H1 (cell line): ENCODE measurements at regions not wholly inside any gene's neighbourhood (a gene's known extent, or its start where the extent isn't known, plus 50 kb on each side); places are given as distances from the start of the nearest gene placed in this dataset.

Experiments used
- CTCF ChIA-PET: fragments of 300-600 bp; sonication (Branson Sonifier 250); formaldehyde crosslinking; loops from one replicate; lab custom pipeline; 2021; ENCODE audit not compliant: partially characterized antibody; lab: Charles Lee
- POLR2A ChIA-PET: fragments of 300-600 bp; sonication (Branson Sonifier 250); formaldehyde crosslinking; loops from one replicate; lab custom pipeline; 2021; ENCODE audit warnings: inconsistent platforms; ENCODE audit not compliant: partially characterized antibody; lab: Charles Lee
- DNase-seq, 2 experiments: peaks; one replicate each; pipeline versions ENCODE4 v3.0.0 to v3.0.0-alpha.2; 2010 to 2022; ENCODE audit warnings: low spot score in 2 of 2, low read depth in 1 of 2, mixed read lengths in 1 of 2
- FAIRE-seq: peaks from 2 replicates; lab custom pipeline; 2011; peaks lifted over from hg19 to GRCh38; lab: Jason Lieb, UNC
- H2AFZ ChIP-seq: 2 replicates; pipeline ENCODE4 v1.8.1; 2012; ENCODE audit warnings: low read length, inconsistent platforms
- H2AK5ac ChIP-seq: 2 replicates; pipeline ENCODE4 v1.6.1; 2013; ENCODE audit warnings: low read depth, low read length
- H2BK120ac ChIP-seq: replicated peaks from 2 replicates; pipeline ENCODE3; 2013; ENCODE audit warnings: low read depth, low read length, inconsistent platforms
- H2BK12ac ChIP-seq: 2 replicates; pipeline ENCODE4 v1.6.1; 2013; ENCODE audit warnings: low read depth, low read length
- H2BK15ac ChIP-seq: 2 replicates; pipeline ENCODE4 v1.6.1; 2013; ENCODE audit warnings: low read length
- H2BK20ac ChIP-seq: 2 replicates; pipeline ENCODE4 v1.6.1; 2013; ENCODE audit warnings: low read length
- H2BK5ac ChIP-seq: 2 replicates; pipeline ENCODE4 v1.6.1; 2013; ENCODE audit warnings: low read depth, low read length
- H3K14ac ChIP-seq: 2 replicates; pipeline ENCODE4 v1.6.1; 2013; ENCODE audit warnings: inconsistent platforms; ENCODE audit not compliant: insufficient read length
- H3K18ac ChIP-seq: 2 replicates; pipeline ENCODE4 v1.6.1; 2013; ENCODE audit warnings: low read length; ENCODE audit errors: extremely low read depth
- H3K23ac ChIP-seq: 2 replicates; pipeline ENCODE4 v1.6.1; 2013; ENCODE audit warnings: inconsistent platforms; ENCODE audit not compliant: insufficient read length
- H3K23me2 ChIP-seq: 2 replicates; pipeline ENCODE4 v1.6.1; 2013; ENCODE audit warnings: low read depth, low read length
- H3K27ac ChIP-seq: 2 replicates; pipeline ENCODE4 v1.6.1; 2011; ENCODE audit warnings: low read depth, low read length, inconsistent platforms
- H3K27me3 ChIP-seq, 4 experiments: replicated peaks in 1 of 4; 1 replicate in 1 of 4; 2 replicates in 3 of 4; pipeline versions ENCODE4 v1.6.1 to v1.8.1; 2011 to 2013; ENCODE audit warnings: low read length in 3 of 4, mild to moderate bottlenecking in 3 of 4, inconsistent platforms in 2 of 4, mixed read lengths in 2 of 4, moderate library complexity in 1 of 4; ENCODE audit not compliant: control insufficient read depth in 3 of 4, insufficient read depth in 3 of 4; ENCODE audit errors: extremely low read depth in 1 of 4
- H3K36me3 ChIP-seq, 4 experiments: 2 replicates each; pipeline versions ENCODE4 v1.6.1 to v1.8.1; 2011 to 2013; ENCODE audit warnings: mild to moderate bottlenecking in 4 of 4, low read length in 3 of 4, moderate library complexity in 2 of 4, control low read depth in 1 of 4, inconsistent platforms in 1 of 4; ENCODE audit not compliant: insufficient read depth in 4 of 4, control insufficient read depth in 2 of 4
- H3K4ac ChIP-seq: replicated peaks from 2 replicates; pipeline ENCODE3; 2013; ENCODE audit warnings: low read length, low read depth, mixed read lengths, inconsistent platforms; ENCODE audit not compliant: insufficient read length
- H3K4me1 ChIP-seq, 4 experiments: replicated peaks in 1 of 4; 1 replicate in 1 of 4; 2 replicates in 3 of 4; pipeline versions ENCODE4 v1.6.1 to v1.8.1; 2011 to 2013; ENCODE audit warnings: low read length in 3 of 4, inconsistent platforms in 2 of 4, mixed read lengths in 1 of 4; ENCODE audit not compliant: insufficient read depth in 4 of 4, control insufficient read depth in 3 of 4
- H3K4me2 ChIP-seq, 2 experiments: 2 replicates each; pipeline versions ENCODE4 v1.6.1 to v1.8.1; 2011 to 2013; ENCODE audit warnings: low read depth in 2 of 2, low read length in 2 of 2, control low read depth in 1 of 2, inconsistent platforms in 1 of 2, mild to moderate bottlenecking in 1 of 2; ENCODE audit not compliant: insufficient read depth in 1 of 2
- H3K4me3 ChIP-seq, 4 experiments: fragments of 200-600, 300-600 bp in 1 of 4; sonication (generic), shearing (Covaris generic), sonication (Bioruptor Twin) in 1 of 4; 2 replicates each; pipeline versions ENCODE4 v1.5.1 to v1.8.1; 2011 to 2016; ENCODE audit warnings: low read length in 4 of 4, low read depth in 3 of 4, control low read depth in 2 of 4, inconsistent platforms in 2 of 4, mild to moderate bottlenecking in 2 of 4, mixed read lengths in 1 of 4, moderate library complexity in 1 of 4; ENCODE audit not compliant: insufficient read depth in 2 of 4; ENCODE audit errors: extremely low read depth in 1 of 4
- H3K56ac ChIP-seq: replicated peaks from 2 replicates; pipeline ENCODE3; 2013; ENCODE audit warnings: low read depth, mild to moderate bottlenecking, mixed read lengths, low read length, inconsistent platforms; ENCODE audit not compliant: insufficient read length
- H3K79me1 ChIP-seq: 2 replicates; pipeline ENCODE4 v1.6.1; 2013; ENCODE audit warnings: low read depth, low read length, control low read depth
- H3K79me2 ChIP-seq, 2 experiments: 2 replicates each; pipeline versions ENCODE4 v1.6.1 to v1.8.1; 2012 to 2013; ENCODE audit warnings: low read length in 2 of 2, mild to moderate bottlenecking in 2 of 2, inconsistent platforms in 1 of 2; ENCODE audit not compliant: insufficient read depth in 2 of 2, control insufficient read depth in 1 of 2
- H3K9ac ChIP-seq, 4 experiments: replicated peaks in 1 of 4; 1 replicate in 1 of 4; 2 replicates in 3 of 4; pipeline versions ENCODE4 v1.6.1 to v1.8.1; 2011 to 2013; ENCODE audit warnings: low read depth in 3 of 4, low read length in 3 of 4, control low read depth in 2 of 4, mild to moderate bottlenecking in 2 of 4, moderate library complexity in 2 of 4, inconsistent platforms in 1 of 4; ENCODE audit errors: extremely low read depth in 1 of 4
- H3K9me3 ChIP-seq, 2 experiments: 2 replicates each; pipeline versions ENCODE4 v1.6.1 to v1.8.1; 2012 to 2013; ENCODE audit warnings: mild to moderate bottlenecking in 2 of 2, moderate library complexity in 2 of 2, control low read depth in 1 of 2, inconsistent platforms in 1 of 2, low read depth in 1 of 2, low read length in 1 of 2, mixed read lengths in 1 of 2; ENCODE audit not compliant: insufficient read depth in 2 of 2
- H4K20me1 ChIP-seq, 2 experiments: replicated peaks in 1 of 2; 2 replicates each; pipeline versions ENCODE3 to v1.8.1; 2011 to 2013; ENCODE audit warnings: inconsistent platforms in 2 of 2, low read length in 2 of 2, mild to moderate bottlenecking in 1 of 2; ENCODE audit not compliant: insufficient read depth in 2 of 2, control insufficient read depth in 1 of 2
- H4K5ac ChIP-seq: 2 replicates; pipeline ENCODE4 v1.6.1; 2013; ENCODE audit warnings: low read length, low read depth, mixed read lengths, inconsistent platforms; ENCODE audit not compliant: insufficient read length
- H4K8ac ChIP-seq: 2 replicates; pipeline ENCODE4 v1.8.0; 2013; ENCODE audit warnings: mild to moderate bottlenecking, moderate library complexity, low read length, inconsistent platforms; ENCODE audit not compliant: insufficient read depth; ENCODE audit errors: extremely low read depth
- H4K91ac ChIP-seq: replicated peaks from 2 replicates; pipeline ENCODE3; 2013; ENCODE audit warnings: low read length, mixed read lengths, inconsistent platforms; ENCODE audit not compliant: insufficient read length
- BRCA1 ChIP-seq: IDR thresholded peaks from 2 replicates; pipeline ENCODE4 v1.6.1; 2012; ENCODE audit warnings: low read depth, low read length, improper control_type of control experiment
- CTBP2 ChIP-seq: IDR thresholded peaks from 2 replicates; pipeline ENCODE4 v1.7.0; 2011; ENCODE audit warnings: borderline replicate concordance, mild to moderate bottlenecking, moderate library complexity, mixed read lengths, low read length; ENCODE audit not compliant: insufficient read depth, insufficient read length
- EP300 ChIP-seq, 2 experiments: IDR thresholded peaks; 1 replicate in 1 of 2; 2 replicates in 1 of 2; pipeline ENCODE4 v1.6.1; 2011 to 2012; ENCODE audit warnings: low read depth in 2 of 2, low read length in 2 of 2, mild to moderate bottlenecking in 2 of 2, borderline replicate concordance in 1 of 2, inconsistent platforms in 1 of 2, moderate library complexity in 1 of 2
- NANOG ChIP-seq: IDR thresholded peaks from 2 replicates; pipeline ENCODE4 v1.6.1; 2011; ENCODE audit warnings: low read length, low read depth, mild to moderate bottlenecking, inconsistent platforms; ENCODE audit not compliant: insufficient read depth, poor library complexity, severe bottlenecking
- NRF1 ChIP-seq: IDR thresholded peaks from 2 replicates; pipeline ENCODE4 v1.6.1; 2011; ENCODE audit warnings: mild to moderate bottlenecking, low read depth, low read length, improper control_type of control experiment
- RBBP5 ChIP-seq: IDR thresholded peaks from 2 replicates; pipeline ENCODE4 v1.7.1; 2012; ENCODE audit warnings: low read depth, mild to moderate bottlenecking, inconsistent platforms, low read length, moderate library complexity, borderline replicate concordance
- SAP30 ChIP-seq: fragments of 300-600 bp; sonication (generic); IDR thresholded peaks from 2 replicates; pipeline ENCODE4 v1.7.1; 2012; ENCODE audit warnings: low read length, moderate library complexity, mild to moderate bottlenecking, inconsistent platforms; ENCODE audit not compliant: insufficient read depth, insufficient replicate concordance
- SRF ChIP-seq: IDR thresholded peaks from 2 replicates; pipeline ENCODE4 v1.6.1; 2011; ENCODE audit warnings: mild to moderate bottlenecking, low read depth, low read length, moderate library complexity
- TBP ChIP-seq: IDR thresholded peaks from 2 replicates; pipeline ENCODE4 v1.6.1; 2011; ENCODE audit warnings: low read depth, low read length, improper control_type of control experiment
- WGBS, 2 experiments: shearing (Covaris generic) in 1 of 2; methylation state at CpG; one replicate each; pipeline versions ENCODE4 v1.1.6 to v1.1.7; 2013 to 2015; ENCODE audit warnings: low lambda C conversion rate in 2 of 2, mixed read lengths in 2 of 2, inconsistent platforms in 1 of 2, low coverage in 1 of 2, missing lambda C conversion rate in 1 of 2; ENCODE audit not compliant: insufficient replicate concordance in 2 of 2, insufficient coverage in 1 of 2, insufficient read length in 1 of 2; ENCODE audit errors: extremely low coverage in 1 of 2, missing lambda C conversion rate in 1 of 2; 5-methylcytosine and 5-hydroxymethylcytosine counted together
- TF ChIP-seq, protein P1 (sequence below), 3 experiments: IDR thresholded peaks; 1 replicate in 2 of 3; 2 replicates in 1 of 3; pipeline versions ENCODE4 v1.5.1 to v1.6.1; 2011; ENCODE audit warnings: low read length in 3 of 3, mild to moderate bottlenecking in 3 of 3, inconsistent platforms in 2 of 3, low read depth in 1 of 3, moderate library complexity in 1 of 3; ENCODE audit not compliant: insufficient read depth in 1 of 3; ENCODE audit errors: control extremely low read depth in 1 of 3

DNA sequence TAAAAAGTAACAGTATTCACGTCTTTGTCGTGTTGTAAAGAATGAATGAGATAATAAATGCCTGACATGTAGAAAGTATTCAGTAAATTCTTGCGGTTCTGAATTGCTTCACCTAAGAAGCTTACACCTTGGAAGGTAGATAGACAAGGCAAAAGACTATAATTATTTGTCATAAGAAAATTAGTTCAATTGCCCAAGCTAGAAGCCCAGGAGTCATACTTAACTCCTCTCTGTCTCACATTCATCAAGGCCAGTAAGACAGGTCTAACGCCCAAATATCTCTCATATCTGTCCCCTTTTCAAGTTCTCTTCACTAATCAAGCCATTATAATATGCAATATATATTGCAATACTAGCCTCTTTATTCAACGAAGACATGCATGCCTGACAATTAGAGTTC, 87.7 kb upstream of the AMOTL1 start:
- POLR2A ChIA-PET: interaction anchor here (0.7 to 17.2 kb wide), 2 partner anchors 24 to 201 kb away, joined by 3 to 167 read pairs; no protein-coding TSS in a partner anchor
- no peak overlapping the region for H2BK20ac ChIP-seq
- no peak overlapping the region for H2AFZ ChIP-seq
- H3K27me3 ChIP-seq: no peaks in the 10 kb centered on the region; a peak in 1 of 7 replicates
- no peaks in the 10 kb centered on the region for H4K20me1 ChIP-seq
- no peak overlapping the region for H3K56ac ChIP-seq
- H4K8ac ChIP-seq: no peak overlapping the region
- WGBS, 2 experiments: 90 to 100% methylated on average over 2 to 5 of the region's 5 CpGs
- TF ChIP-seq RBBP5 (no peak), TBP (no peak), EP300 (IDR thresholded peaks at IDR 0.05; ENCODE audit: borderline replicate concordance in 1 of 2, low read depth in 2 of 2, low read length in 2 of 2) (no peak), NRF1 (no peak), SAP30 (no peak), NANOG (no peak), BRCA1 (no peak), CTBP2 (no peak), SRF (no peak)
- TF ChIP-seq, protein P1, sequence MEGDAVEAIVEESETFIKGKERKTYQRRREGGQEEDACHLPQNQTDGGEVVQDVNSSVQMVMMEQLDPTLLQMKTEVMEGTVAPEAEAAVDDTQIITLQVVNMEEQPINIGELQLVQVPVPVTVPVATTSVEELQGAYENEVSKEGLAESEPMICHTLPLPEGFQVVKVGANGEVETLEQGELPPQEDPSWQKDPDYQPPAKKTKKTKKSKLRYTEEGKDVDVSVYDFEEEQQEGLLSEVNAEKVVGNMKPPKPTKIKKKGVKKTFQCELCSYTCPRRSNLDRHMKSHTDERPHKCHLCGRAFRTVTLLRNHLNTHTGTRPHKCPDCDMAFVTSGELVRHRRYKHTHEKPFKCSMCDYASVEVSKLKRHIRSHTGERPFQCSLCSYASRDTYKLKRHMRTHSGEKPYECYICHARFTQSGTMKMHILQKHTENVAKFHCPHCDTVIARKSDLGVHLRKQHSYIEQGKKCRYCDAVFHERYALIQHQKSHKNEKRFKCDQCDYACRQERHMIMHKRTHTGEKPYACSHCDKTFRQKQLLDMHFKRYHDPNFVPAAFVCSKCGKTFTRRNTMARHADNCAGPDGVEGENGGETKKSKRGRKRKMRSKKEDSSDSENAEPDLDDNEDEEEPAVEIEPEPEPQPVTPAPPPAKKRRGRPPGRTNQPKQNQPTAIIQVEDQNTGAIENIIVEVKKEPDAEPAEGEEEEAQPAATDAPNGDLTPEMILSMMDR (IDR thresholded peaks at IDR 0.05; ENCODE audit: control extremely low read depth in 1 of 3, insufficient read depth in 1 of 3, low read depth in 1 of 3, low read length in 3 of 3): no peak
- no peaks in the 10 kb centered on the region for H3K23me2 ChIP-seq
- H4K5ac ChIP-seq: no peak overlapping the region
- no peak overlapping the region for H3K9ac ChIP-seq
- no peak overlapping the region for H2BK5ac ChIP-seq
- H2BK15ac ChIP-seq: no peak overlapping the region
- H4K91ac ChIP-seq: no peak overlapping the region
- H3K23ac ChIP-seq: no peak overlapping the region
- H3K4ac ChIP-seq: no peak overlapping the region
- no peaks in the 10 kb centered on the region for H3K79me2 ChIP-seq
- no peak overlapping the region for H3K4me2 ChIP-seq
- no peak overlapping the region for H2BK12ac ChIP-seq
- no peak overlapping the region for H3K27ac ChIP-seq
- DNase-seq (no peak), FAIRE-seq (no peak)
- CTCF ChIA-PET: interaction anchor here (0.8 to 3.1 kb wide), 5 partner anchors 16 to 214 kb away, joined by 3 to 17 read pairs (median 3); no protein-coding TSS in a partner anchor
- H3K4me3 ChIP-seq: no peak overlapping the region
- H3K4me1 ChIP-seq: peaks cover 0 to 4% (median 0%) of the 10 kb centered on the region in 4 experiments; a peak in 1 of 7 replicates
- no peaks in the 10 kb centered on the region for H3K36me3 ChIP-seq
- no peaks in the 10 kb centered on the region for H3K79me1 ChIP-seq
- H2BK120ac ChIP-seq: no peak overlapping the region
- no peak overlapping the region for H3K18ac ChIP-seq
- no peak overlapping the region for H2AK5ac ChIP-seq
- no peak overlapping the region for H3K14ac ChIP-seq
- H3K9me3 ChIP-seq: no peaks in the 10 kb centered on the region
